ENCODE measurements at regions not wholly inside any gene's neighbourhood (a gene's known extent, or its start where the extent isn't known, plus 50 kb on each side); places are given as distances from the start of the nearest gene placed in this dataset.
"Not testable (repeated sequence)": the region's sequence is repeated elsewhere in the genome, so short reads cannot be mapped to it uniquely, and the experiment has no call there.

DNA sequence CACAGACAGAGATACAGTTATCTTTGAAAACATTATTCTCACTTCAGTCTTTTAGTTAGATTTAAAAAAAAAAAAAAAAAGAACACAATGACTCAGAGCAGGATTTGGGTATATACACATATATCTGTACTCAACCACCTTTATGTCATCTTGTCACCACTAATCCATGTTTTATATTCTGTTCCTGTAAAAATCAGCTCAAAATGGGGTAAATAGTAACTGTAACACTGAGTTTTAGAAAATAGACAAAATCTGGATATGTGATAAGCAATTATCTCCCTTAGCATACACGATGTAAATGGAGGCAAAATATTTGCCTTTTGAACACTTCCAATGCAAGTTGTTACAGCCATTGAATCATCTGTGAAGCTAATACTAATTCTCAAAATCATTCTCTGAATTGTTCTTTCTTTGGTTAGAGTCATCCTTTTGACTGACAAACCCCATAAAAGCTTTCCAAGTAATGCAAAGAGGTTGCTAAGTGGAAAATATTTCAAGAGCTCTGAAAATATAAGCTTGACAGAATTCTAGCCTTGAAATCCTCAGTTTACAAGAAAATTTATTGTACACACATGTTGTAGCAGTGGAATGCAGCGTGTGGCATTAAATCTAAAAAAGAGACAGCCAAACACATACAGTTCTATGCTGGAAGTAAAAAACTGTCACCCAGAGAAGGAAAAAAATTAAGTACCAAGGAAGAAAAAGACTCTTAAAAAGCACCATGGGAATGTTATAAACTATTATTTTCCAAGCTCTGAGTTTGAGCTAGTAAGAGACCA is 502.2 kb upstream of the PHF14 start:
- no peak for DNase-seq (ENCODE audit: low read depth)

DNA sequence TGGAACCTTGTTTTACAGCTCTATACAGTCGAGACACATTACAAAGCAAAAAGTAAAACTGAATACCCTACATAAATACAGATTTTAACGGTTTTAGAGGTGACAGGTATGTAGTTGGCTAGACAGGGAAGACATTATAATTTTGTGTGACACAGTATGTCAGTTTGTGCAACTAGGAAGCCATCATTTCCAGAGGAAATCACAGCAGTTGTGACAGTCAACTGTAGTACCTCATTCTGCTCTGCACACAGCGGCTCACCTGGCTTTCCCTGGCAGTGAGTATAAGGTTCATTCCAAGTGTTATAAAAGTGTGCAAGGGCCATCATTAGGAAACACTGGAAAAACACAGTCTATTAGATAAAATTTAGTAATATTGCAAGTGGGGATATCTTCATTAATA is 501.6 kb upstream of the PHF14 start:
- no peak for DNase-seq (ENCODE audit: low read depth)

DNA sequence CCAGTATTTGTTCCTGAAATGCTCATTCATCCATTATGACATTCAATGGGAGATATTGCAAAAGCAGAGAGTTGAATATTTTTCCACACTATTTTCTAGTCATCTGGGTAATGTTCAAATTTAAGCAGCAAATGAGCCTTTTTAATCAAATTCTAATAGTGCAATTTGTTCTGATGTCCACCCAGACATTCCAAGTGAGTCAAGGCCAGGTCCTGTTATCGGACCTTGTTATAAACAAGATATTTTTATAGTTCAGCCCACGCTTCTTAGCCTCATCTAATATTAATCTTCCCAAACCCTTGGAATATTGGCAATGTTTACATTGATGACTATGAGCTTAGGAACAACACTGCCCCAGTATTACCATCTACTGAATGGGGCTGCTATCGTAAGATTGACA is 500.1 kb upstream of the PHF14 start:
- no peak for DNase-seq (ENCODE audit: low read depth)

DNA sequence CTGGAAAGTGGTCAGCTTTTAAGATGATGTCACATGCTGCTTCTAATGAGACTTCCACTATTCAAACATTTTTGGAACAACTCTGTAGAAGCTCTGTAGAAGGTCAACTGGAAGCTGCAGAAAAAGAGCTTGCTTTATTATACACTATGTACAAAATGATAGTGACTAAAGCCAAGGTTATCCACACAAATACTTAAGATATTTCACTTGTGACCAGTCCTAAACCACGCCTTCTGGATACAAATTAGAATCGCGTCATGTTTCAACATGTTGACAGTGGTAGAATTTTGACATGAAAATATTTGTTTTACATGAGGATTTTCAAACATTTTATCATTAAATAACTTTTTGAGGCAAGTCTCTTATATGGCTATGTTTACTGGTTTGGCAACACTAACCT is 499.6 kb upstream of the PHF14 start:
- DNase-seq (ENCODE audit: low read depth) = peak; percentile 9

DNA sequence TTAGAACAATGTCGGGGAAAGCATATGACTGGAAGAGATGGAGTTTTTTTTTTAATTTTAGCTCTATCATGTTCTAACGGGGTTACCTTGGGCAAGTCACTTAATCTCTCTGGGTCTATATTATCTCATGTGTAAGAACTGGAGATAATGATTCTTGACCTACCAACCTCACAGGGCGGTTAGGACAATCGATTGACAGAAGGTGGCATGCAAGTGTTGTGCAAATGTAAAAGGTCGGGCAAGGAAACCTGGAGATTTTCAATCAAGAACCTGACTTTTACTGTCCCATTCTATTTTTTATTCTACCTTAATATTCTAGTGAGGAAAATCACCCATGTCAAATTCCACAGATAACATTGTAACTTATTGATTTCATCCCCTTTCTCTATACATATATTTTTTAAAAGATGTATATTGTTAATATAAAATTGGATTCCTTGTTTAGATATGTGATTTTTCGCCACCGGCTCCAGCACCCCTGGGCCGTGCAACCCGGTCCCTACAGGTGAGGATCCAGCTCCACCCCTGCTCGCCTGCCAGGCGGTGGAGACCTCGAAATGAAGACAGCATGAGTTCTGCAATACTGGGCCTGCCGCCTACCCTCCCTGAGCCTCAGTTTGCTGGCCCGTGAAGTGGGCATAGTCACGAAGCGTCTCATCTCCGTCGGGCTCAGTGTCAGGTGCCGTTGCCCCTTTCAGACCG is 497.6 kb upstream of the PHF14 start:
- DNase-seq (ENCODE audit: low read depth) = no peak

DNA sequence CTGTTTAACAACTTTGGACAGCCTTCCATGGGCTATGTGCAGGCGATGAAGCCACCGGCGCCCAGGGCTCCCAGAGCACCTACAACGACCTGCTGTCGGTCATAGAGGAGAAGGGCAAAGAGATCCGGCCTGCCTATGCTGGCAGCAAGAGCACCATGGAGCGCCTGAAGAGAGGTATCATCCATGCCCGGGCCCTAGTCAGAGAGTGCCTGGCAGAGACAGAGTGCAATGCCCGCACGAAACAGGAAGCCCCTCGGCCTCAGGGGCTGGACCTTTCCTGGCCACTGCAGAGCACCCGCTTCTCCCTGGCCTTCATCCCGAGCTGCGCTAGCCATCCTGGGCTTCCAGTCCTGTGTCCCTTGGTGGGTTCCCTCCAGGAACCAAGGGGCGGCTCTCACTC is 497.0 kb upstream of the PHF14 start:
- no peak for DNase-seq (ENCODE audit: low read depth)

DNA sequence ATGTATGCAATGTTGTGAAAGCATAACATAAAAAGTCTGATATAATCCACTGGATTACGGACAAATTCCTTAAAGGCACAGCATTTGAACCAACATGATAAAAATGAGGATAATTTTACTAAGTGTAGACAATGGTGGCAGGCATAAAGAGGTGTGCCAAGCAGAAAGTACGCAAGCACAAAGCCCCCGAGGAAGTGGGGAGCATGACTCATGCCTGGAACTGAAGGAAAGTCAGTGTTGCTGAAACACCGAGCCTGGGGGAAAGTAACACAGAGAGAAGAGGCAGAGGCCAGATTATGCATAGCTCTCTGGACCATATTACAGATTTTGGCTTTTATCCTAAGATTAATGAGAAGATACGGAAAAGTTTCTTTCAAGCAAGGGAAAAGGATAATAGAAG is 490.0 kb upstream of the PHF14 start:
- no peak for DNase-seq (ENCODE audit: low read depth)

DNA sequence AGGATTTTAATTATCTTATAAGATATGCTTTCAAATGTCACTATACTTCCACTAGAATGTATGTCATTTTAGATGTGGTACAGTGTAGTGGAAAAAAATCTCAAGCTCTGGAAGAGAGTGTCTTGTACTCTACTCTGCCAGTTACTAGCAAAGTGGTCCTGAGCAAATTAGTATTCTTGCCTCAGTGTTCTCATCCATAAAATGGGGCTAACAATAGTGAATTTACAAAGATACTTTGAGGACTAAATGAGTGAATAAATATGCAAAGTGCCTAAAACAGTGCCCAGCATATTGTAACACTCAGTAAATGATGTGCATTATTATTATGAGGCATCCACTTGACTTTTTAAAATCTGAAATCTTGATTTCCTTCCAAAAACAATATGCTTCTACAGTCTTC is 488.9 kb upstream of the PHF14 start:
- DNase-seq (ENCODE audit: low read depth) = no peak

DNA sequence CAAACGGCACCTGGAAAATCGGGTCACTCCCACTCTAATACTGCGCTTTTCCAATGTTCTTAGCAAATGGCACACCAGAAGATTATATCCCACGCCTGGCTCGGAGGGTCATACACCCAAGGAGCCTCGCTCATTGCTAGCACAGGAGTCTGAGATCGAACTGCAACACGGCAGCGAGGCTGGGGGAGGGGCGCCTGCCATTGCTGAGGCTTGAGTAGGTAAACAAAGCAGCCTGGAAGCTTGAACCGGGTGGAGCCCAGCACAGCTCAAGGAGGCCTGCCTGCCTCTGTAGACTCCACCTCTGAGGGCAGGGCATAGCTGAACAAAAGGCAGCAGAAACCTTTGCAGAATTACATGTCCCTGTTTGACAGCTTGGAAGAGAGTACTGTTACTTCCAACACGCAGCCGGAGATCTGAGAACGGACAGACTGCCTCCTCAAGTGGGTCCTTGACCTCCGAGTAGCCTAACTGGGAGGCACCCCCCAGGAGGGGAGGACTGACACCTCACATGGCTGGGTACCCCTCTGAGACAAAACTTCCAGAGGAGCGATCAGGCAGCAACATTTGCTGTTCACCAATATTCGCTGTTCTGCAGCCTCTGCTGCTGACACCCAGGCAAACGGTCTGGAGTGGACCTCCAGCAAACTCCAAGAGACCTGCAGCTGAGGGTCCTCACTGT is 472.3 kb upstream of the PHF14 start:
- DNase-seq (ENCODE audit: low read depth) = not testable (repeated sequence)

DNA sequence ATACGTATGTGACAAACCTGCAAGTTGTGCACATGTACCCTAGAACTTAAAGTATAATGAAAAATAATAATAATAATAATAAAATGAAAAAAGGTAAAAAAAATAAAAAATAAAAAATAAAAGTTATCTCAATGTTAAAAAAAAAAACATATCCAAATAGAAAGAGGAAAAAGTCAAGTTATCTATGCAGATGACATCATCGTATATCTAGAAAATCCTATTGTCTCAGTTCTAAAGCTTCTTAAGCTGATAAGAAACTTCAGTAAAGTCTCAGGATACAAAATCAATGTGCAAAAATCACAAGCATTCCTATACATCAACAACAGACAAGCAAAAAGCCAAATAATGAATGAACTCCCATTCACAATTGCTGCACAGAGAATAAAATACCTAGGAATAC is 466.6 kb upstream of the PHF14 start:
- DNase-seq (ENCODE audit: low read depth) = no peak

DNA sequence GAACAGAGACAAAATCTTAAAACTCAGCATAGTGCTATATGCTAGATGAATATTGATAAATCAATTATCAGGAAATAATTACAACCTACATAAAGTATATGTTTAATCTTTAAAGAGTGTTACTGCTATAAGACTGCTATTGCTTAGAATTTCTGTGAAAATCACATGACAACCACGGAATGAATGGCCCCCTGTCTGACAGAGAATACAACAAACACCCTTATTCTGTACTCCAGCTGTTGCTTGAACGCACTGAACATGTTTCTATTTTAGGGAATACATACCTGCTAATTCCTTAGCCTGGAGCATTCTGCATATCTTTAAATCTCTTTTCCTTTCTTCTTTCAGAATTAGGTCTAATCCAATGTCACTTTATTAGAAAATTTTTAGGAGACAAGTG is 452.4 kb upstream of the PHF14 start:
- no peak for DNase-seq (ENCODE audit: low read depth)

DNA sequence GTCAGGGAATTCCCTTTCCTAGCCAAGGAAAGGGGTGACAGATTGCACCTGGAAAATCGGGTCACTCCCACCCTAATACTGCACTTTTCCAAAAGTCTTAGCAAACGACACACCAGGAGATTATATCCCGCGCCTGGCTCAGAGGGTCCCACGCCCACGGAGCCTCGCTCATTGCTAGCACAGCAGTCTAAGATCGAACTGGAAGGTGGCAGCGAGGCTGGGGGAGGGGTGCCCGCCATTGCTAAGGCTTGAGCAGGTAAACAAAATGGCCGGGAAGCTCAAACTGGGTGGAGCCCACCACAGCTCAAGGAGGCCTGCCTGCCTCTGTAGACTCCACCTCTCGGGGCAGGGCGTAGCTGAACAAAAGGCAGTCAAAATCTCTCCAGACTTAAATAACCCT is 440.2 kb upstream of the PHF14 start:
- DNase-seq (ENCODE audit: low read depth) = not testable (repeated sequence)

DNA sequence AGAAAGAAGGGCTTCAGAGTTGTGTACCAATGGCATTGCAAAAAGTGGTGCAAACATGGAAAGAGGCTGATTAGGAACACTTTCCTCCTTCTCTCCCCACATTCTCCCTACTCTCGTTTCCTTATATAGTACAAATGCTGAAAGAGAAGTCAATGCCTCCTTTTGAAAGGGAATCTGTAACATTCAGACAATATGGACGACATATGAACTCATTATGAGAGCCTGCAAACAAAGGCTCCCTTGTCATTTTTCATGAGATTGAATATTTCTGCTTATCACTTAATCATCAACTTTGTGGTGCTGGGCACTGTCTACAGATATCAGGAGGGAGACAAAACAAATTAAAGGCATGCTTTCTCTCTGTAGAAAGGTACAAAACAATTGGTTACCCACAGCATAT is 437.1 kb upstream of the PHF14 start:
- no peak for DNase-seq (ENCODE audit: low read depth)

DNA sequence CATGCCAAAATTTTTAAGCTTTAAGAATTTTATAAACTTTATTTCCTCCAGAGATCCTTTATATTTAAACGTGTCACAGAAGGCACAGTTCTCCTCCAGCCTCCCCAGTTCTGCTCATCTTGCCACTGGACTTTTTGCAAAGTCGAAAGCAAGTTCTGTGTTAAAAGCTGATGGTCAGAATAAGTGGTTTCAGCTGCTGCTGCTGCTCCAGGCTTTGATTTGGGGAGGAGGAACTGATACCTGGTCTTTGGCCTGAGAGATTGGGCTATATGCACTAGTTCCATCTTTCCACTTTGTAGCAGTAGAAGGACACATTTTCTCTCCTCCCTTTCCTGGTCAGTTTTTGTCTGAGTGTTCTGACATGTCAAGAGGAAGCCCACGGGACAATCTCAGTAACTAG is 435.9 kb upstream of the PHF14 start:
- no peak for DNase-seq (ENCODE audit: low read depth)

DNA sequence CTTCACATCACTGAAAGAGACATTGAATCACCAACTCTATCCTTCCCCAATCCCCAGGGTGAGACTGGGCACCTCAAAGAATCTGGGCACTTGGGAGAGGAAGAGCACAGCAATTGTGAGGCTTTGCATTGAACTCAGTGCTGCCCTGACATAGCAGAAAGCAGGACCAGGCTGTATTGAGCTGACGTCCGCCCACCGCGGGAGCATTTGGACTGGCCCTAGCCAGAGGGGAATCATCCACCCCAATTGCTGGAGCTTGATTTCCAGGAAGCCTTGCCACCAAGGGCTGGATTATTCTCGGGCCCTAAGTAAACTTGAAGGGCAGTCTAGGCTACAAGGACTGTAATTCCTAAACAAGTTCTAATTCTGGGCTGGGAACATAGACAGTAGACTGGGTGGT is 416.3 kb upstream of the PHF14 start:
- DNase-seq (ENCODE audit: low read depth) = no peak

DNA sequence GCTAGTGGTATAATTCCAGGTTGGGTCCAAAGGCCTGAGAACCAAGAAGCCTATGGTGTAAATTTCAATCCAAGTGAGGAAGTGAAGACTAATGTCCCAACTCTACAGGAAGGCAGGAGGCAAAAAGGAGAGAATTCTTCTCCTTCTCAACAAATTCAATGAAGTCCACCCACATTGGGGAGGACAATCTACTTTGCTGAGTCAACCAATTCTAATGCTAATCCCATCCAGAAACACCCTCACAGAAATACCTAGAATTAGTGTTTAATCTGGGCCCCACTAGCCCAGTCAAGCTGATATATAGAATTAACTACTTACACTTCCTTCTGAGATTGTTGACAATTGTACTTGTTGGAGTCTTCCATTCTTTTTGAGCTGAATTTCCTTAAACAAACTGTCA is 413.2 kb upstream of the PHF14 start:
- DNase-seq (ENCODE audit: low read depth) = no peak

DNA sequence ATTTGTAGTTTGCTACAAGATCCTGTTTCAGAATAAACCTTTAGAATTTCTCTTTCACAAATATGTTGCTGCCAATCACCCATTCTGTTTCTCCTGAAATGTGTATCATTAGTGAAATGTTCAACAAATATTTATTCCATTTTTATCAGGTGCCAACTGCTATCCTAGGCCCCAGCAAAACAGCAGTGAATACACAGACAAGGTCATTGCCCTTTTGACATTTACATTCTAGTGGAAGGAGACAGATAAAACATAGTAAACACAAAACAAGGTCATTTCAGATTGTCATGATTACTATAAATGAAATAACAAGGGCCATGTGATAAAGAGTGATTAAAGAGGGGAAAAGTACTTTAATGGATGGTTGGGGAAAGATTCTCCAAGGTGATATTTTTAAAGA is 404.8 kb upstream of the PHF14 start:
- DNase-seq (ENCODE audit: low read depth) = no peak

DNA sequence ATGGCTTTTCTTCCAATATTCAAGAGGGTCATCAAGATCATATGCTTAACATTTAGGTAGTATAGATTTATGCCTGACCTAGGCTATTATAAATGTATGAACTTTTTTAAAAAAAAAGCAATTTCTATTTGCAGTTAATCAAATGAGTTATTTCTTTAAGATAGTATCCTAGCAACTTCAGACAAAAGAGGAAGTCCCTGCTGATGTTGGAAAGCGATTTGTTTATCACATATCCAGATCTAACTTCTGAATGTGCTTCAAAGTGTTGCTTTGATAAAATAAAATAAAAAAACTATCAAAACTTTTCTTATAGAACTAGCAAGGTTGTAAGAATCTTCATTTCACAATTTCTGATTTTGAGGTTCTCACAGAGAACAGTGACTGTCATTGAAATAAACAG is 401.9 kb upstream of the PHF14 start:
- DNase-seq (ENCODE audit: low read depth) = no peak

DNA sequence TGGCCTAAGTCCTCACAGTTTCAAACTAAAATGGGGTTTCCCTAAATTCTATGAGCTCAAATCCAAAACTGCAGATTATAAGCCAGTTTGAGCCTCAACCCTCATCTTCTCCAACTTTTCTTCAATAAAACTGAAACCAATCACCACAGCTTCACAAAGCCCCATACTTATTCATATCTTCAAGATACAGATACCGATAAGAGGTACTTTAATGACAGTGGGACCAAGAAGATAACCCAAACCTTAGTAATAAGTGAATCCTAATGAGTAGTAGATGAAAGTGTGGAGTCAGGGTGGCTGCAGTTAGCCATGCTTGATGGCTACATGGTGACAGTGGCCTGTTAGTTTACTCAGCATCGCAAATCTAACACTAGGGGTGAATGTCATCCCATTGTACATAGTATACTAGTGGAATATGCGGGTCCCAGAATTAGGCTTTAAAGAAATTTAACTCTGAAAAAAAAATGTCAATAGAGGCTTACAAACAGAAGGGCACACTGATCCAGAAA is 395.8 kb upstream of the PHF14 start:
- DNase-seq (ENCODE audit: low read depth) = no peak

DNA sequence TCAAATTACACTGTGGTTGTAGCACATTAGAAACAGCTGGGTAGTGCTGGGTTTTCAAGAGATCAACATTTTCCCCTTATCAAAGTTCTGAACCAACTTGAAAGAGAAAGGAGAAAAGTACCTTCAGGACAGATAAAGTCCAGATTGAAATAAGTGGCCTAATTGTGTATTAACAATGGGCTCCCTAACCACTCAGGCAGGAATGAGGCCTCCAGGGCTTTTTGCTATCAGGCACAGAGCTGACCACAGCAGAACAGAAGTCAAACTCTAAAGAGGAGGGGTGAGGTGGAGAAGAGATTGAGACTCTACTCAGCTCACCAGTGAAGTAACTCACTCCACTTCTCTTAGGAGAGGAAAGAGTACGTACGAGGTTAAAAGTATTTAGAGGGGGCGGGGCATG is 394.1 kb upstream of the PHF14 start:
- no peak for DNase-seq (ENCODE audit: low read depth)

DNA sequence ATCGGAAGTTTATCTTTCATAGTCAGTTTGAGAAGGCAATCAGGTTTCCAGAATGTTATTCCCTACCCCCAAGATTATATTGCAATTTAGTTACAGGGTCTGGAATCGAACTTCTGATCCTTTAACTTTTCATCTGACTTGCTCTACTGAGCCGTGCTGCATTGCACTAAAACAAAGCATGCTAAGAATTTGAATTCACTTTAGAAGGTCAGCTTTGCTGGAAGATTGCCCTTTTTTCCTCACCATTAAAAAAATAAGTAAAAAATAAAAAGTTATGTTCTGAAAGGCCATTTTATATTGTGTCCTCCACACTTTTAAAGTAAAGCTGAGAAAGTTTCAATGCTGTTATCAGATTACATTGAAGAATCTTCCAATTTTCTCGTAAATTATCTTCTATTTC is 388.8 kb upstream of the PHF14 start:
- no peak for DNase-seq (ENCODE audit: low read depth)

DNA sequence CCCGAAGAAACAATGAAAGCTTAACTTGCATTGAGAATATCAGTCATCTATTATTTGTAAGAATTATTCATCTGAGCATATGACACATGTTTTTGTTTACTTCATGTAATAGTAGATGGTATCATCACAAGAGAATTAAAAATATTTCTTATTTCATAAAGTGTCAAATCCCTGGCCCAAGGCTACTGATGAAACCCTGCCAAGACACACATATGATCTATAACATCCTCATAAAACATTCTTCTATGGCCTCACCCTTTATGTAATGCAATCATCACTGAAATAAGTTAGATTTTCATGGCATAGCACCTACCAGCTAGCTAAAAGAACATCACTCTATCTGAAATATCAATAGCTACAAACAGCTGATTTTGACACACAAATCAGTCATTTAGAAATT is 385.6 kb upstream of the PHF14 start:
- DNase-seq (ENCODE audit: low read depth) = peak; percentile 2

DNA sequence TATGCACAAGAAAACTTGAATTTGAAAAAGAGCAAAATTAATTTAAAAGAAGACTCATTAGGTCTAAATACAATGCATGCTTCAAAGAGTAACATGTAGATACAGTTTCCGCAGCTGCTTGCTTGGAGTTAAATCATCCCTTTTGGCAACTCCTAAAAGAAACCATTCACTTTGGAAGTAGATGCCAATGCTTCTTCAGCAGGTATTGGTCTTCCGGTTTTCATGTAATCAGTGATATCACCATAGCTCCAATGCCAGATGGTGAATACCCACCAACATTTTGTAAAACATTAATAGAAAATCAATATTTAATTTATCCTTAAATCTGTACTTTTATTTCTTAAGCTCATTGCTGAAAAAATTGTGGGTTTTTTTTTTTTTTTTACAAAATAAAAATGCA is 381.1 kb upstream of the PHF14 start:
- no peak for DNase-seq (ENCODE audit: low read depth)

Measured in HS-5 (cell line).